ENCODE measurements at regions not wholly inside any gene's neighbourhood (a gene's known extent, or its start where the extent isn't known, plus 50 kb on each side); places are given as distances from the start of the nearest gene placed in this dataset.
A peak's percentile ranks its signal among the peaks of the same experiment; 100 is the strongest.
"Not testable (repeated sequence)": the region's sequence is repeated elsewhere in the genome, so short reads cannot be mapped to it uniquely, and the experiment has no call there.

DNA sequence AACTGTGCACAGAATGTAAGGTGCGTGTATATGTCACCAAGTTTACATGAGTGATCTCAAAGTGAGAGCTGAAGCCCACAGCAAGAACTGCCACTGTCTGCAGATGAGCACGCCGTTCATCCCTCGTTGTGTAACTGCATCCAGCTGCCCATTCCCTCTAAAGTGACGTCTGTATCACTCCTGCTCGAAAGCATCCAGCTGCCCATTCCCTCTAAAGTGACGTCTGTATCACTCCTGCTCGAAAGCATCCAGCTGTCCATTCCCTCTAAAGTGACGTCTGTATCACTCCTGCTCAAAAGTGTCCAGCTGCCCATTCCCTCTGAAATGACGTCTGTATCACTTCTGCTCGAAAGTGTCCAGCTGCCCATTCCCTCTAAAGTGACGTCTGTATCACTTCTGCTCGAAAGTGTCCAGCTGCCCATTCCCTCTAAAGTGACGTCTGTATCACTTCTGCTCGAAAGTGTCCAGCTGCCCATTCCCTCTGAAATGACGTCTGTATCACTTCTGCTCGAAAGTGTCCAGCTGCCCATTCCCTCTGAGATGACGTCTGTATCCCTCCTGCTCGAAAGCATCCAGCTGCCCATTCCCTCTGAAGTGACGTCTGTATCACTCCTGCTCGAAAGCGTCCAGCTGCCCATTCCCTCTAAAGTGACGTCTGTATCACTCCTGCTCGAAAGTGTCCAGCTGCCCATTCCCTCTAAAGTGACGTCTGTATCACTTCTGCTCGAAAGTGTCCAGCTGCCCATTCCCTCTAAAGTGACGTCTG lies 871.4 kb downstream of the TRIML1 start:
- not testable (repeated sequence) for DNase-seq (ENCODE audit: low spot score)

DNA sequence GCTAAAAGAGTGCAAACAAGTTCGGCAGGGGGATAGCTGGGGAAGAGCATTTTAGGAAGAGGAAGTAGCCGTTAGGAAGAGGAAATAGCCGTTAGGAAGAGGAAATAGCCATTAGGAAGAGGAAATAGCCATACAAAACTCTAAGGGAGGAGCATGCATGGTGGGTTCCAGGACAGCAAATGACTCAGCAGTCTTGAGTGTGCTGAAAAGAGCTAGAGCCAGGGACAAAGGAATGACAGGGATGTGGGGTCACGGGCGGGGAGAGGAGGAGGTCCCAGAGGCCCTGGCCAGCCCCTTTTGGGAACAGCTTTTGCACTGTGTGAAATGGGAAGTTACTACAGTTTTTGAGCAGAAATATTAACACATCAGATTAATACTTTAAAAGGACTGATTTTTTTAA lies 882.6 kb downstream of the TRIML1 start:
- DNase-seq (ENCODE audit: low spot score), result no peak

DNA sequence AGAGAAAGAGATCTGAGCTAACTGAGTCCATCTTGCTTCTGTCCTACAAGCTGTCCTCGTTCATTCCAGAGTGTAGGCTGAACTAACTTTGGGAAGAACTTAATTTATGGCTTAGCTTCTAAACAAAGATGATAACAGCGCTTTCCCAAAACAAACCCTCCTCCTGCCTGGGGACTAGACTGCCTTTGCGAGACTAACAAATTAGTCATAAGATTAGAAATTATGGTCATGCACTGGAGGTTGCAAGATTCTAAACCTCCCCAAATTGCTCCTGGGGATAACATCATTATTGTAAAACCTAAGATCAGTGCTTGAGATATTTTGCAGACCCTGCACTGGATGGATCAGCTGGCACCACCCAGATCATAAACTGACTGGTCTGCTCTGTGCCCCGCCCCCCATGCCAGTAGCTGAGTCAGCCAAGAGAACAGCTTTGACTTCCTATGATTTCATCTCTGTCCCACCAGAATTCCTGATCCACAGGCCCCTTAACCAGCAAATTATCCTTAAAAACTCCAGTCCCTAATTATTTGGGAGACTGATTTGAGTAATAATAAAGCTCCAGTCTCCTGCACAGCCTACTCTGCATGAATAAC lies 883.3 kb downstream of the TRIML1 start:
- no peak for DNase-seq (ENCODE audit: low spot score)

DNA sequence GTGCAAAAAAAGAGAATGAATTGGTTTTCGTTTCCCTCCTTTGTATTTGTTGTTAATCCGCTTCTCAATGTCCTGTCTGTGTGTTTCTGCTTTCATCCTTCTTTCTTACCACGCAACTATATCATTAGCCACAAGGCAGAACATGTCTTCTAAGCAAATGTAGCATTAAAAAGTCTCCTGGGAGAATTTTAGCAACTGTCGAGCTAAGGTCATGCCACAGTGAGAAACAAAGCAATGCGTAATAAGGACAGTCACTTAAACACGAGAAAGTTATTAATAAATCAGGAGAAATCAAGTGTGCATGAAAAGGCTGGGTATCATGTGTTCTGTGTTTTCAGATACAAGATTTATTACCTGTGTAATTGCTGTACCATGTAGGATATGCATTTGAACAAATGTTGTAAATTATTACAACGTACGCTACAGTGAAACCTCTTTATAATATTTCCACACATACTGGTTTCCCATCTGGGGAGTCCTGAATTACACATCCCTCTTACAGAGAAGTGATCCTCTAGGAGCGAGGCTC lies 890.8 kb downstream of the TRIML1 start:
- DNase-seq (ENCODE audit: low spot score), result no peak

GRCh38 chr4:189032606-189033338 lies 893.5 kb downstream of the TRIML1 start:
- no peak for DNase-seq (ENCODE audit: low spot score)

DNA sequence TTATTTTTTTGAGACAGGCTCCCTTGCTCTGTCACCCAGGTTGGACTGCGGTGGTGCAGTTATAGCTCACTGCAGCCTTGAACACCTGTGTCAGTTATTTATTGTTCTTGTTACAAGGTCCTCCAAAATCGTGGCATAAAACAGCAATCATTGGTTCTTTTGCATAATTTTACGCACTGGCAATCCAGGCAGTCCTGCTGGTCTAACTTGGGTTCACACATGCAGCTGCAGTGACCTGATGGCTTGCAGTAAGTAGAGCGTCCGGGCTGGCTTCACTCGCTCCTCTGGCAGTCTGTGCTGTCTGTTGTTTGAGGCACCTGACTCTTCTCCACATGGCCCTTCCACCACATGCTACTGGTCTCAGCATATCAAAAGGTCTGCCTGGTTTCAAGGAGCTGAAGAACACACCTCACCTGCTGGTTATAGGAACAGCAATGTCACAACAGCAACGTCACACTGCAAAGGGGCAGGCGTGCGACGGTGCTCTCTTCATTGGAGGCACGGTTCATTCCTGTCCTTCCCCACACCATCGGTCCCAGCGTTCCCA lies 894.6 kb downstream of the TRIML1 start:
- DNase-seq (ENCODE audit: low spot score), result no peak

DNA sequence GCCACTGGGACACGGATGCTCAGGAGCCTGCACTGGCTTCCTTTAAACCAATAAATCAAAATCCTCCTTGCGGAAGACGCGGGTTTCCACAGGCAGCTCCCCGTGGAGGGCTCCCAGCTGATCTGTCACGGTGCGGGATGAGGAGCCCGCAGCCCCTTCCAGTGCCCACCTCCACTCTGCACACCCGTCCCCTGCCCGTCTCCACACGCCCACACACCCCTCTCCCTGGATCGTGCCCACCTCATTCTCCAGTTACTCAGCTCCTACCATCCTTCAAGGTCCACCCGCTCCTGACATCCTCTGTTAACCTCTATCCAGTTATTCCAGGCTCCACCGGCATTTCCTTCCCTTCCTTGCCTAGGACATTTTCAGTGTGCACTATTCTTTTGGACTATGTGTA lies 895.9 kb downstream of the TRIML1 start:
- DNase-seq (ENCODE audit: low spot score), result no peak

DNA sequence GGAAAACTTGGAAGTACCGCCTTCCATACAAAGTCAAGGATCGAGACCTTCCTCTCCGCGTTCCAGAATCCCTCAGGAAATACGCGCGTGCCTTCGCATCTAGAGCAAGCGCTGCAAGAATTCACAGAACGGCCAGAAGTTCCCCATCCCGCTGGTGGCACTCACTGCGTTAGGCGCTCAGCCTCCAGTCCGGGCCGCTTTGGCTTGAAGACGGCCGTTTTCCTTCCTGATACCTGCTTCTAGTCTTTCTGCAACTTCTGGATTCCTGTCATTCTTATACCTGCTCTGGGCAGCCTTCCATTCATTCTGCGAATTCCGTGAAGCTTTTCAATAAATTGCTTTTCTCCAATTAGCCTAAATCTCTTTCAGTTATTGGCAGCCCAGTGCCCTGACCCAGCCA lies 896.4 kb downstream of the TRIML1 start:
- no peak for DNase-seq (ENCODE audit: low spot score)

DNA sequence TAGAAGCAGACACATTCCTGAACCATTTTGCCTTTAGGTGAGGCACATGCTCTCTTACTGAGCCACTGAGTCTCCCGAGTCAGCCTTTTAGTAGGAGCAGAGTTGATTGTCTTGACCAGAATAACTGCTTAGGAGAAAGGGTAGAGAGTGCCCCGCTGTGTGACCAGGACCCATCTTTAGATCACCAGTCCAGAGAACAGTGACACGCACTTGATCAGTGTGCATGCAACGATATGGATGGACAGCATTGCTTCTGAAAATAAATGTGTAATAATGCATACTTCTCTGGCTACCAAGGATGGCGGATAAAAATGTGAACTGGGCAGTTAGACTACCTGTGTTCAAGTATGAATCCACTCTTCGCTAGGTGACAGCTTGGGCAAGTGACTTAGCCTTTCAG lies 897.7 kb downstream of the TRIML1 start:
- DNase-seq (ENCODE audit: low spot score), result no peak

DNA sequence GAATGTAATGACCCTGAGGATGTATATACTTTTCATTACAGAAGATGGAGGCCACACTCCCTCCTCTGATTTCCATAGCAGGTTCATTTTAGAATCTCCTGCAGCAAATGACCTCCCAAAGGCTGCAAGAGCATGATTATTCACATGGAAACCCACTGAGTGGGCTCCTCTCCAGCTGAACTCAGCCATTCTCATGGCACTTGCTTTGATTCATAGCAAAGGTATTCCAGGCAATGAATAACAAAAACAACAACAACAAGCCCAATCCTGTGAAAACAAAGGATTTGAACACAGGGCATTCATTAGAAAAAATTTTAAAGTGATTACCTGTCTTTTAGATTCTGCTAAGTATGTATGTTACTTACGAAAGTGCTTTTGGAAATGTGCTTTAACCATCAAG lies 894.0 kb upstream of the FRG1 start:
- no peak for DNase-seq (ENCODE audit: low spot score)

- no peak for DNase-seq (ENCODE audit: low spot score)
These were observed 892.6 kb upstream of the FRG1 start for GRCh38 chr4:189048119-189048518.

GRCh38 chr4:189049682-189050081 lies 891.0 kb upstream of the FRG1 start:
- no peak for DNase-seq (ENCODE audit: low spot score)

DNA sequence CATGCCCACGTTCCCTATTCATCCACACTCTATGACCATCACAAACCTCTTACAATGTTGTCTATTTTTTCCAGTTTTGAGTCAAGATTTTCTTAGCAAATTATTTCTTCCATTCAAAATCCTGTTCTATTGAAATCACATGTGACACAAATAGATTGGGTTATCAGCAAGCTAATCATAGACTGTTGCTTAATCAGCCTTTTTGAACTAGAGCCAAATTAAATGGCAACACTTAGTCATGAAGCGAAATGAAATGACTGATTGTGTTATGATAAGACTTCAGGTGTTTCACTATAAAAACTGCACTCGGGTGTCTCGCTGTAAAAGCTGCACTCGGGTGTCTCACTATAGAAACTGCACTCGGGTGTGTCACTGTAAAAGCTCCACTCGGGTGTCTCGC lies 890.0 kb upstream of the FRG1 start:
- DNase-seq (ENCODE audit: low spot score), result no peak

DNA sequence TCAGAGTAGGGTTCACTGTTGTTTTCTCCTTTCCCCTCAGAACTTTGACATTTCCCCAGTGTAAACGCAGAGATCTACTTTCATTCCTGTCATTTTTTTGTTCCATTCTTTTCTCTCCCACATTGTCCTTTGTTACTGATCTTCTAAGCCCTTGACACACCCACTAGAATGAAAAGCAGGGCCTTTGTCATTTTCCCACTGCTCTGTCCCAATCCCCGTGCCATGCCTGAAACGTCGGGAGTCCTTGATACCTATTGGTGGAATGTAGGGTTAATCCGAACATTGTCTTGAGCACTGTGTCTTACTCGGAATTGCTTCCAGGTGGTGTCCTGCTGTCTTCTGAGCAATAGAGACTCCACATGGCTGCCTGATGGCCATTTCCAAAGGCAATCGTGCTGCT lies 887.1 kb upstream of the FRG1 start:
- no peak for DNase-seq (ENCODE audit: low spot score)

GRCh38 chr4:189060104-189060503 lies 880.6 kb upstream of the FRG1 start:
- DNase-seq (ENCODE audit: low spot score), result no peak

- no peak for DNase-seq (ENCODE audit: low spot score)
These were observed 878.4 kb upstream of the FRG1 start for GRCh38 chr4:189062047-189062820.

- DNase-seq (ENCODE audit: low spot score), result no peak
These were observed 870.9 kb upstream of the FRG1 start for GRCh38 chr4:189069772-189070171.

DNA sequence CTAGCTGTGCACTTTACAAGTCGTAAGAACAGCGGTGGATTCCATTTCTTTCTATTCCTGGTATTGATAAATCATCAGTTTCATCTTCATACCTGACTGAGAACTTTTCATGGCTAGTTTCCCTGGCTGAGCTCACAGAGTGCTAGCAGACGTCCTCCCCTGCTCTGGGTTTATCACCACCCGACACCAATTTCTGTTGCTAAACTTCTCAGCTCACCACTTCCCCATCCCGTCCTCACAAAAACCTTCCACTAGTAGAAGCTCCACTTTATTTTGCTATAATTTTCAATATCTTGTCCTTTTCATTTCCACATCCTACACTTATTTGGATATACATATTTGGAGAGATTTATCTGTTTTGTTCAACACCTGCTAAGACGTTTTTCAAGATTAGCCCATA lies 869.4 kb upstream of the FRG1 start:
- no peak for DNase-seq (ENCODE audit: low spot score)

- DNase-seq (ENCODE audit: low spot score), result no peak
These were observed 866.9 kb upstream of the FRG1 start for GRCh38 chr4:189073739-189074138.

DNA sequence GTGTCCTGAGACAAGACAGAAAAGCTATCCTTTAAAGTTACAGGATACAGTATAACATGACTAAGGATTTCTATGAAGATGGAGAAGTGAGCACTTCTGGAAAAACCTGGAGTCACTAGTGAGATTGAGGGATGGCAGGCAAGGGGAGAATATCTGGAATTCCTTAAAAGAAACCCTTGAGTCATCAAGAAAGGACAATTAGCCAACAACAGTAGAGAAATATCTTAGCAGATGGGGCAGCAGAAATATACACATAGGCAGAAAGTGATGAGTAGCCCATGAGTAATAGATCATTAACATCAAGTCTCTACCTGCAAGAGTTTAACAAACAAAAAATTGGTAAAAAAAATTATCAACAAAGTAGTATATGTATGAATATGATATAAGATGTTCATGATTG lies 858.8 kb upstream of the FRG1 start:
- no peak for DNase-seq (ENCODE audit: low spot score)

DNA sequence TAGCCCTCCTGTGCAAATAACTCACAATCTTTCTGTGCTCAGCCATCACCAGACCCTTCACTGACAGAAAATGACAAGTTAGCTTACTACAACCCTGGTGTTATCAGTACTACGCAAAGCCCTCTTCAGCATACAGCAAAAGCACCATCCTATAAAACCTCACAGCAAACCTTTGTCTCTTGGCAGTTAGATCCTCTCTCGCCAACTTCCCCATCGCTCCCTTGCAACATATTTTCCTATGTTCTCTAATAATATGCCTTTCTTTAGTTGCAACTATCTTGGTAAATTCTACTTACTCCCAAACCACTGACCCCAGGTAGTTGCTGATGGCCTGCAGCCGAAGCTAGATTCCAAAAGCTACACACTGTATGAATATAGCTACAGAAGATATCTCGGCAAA lies 856.9 kb upstream of the FRG1 start:
- DNase-seq (ENCODE audit: low spot score), result no peak

GRCh38 chr4:189084671-189085070 lies 856.0 kb upstream of the FRG1 start:
- DNase-seq (ENCODE audit: low spot score), result peak; percentile 9

Data from HT-29 (cell line).